Stimulated activated CD8-positive, alpha-beta memory T cell treated with anti-CD3 and anti-CD28 coated beads, Interleukin-12 subunit alpha, Interleukin-12 subunit beta, amount 100 ng/mL, for 1 hour (primary cell): ENCODE measurements at regions not wholly inside any gene's neighbourhood (a gene's known extent, or its start where the extent isn't known, plus 50 kb on each side); places are given as distances from the start of the nearest gene placed in this dataset.

Experiments used
- DNase-seq: peaks from one replicate; pipeline ENCODE4 v3.0.0-alpha.2; 2020; ENCODE audit warnings: low read depth

DNA sequence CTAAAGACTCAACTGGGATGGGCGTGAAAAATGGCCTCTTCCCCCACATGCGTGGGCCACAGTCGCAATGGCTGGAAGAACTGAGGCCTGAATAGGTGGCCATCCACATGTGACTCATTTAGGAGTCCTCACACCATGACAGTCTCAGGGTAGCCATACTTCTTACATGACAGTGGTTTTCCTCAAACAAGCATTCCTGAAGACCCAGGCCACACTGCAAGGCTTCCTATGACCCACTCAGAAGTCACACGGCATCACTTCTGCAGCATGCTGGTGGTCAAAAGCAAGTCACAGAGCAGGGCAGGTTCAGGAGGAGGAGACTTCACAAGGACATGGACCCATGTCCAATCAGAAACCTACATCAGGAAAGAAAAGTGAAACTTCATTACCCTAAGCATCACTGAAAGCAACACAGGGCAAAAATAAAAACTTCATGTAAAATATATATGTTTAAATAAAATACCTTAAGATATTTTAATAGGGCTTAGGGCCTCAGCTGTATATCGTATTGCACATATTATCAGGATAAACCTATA, 257.1 kb downstream of the OPA1 start:
- no peak for DNase-seq

DNA sequence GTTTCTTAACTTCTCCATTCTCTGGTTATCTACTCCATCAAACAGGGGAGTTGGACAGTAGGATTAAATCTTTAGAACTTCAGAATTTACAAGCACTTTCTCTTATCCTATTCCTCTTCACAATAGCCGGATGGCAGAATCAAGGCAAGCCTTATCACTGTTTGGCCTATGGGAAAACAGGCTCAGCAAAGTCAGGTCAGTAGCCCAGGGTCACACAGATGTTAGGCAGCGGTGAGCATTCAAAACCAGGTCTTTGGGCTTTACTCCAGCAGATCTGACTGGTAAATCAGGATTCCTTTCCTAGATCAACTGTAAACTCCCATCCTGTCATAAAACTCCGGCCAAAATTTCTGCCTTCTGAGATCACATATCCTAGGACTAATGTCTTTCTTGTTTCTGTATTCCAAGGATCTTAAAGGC, 258.4 kb downstream of the OPA1 start:
- no peak for DNase-seq

DNA sequence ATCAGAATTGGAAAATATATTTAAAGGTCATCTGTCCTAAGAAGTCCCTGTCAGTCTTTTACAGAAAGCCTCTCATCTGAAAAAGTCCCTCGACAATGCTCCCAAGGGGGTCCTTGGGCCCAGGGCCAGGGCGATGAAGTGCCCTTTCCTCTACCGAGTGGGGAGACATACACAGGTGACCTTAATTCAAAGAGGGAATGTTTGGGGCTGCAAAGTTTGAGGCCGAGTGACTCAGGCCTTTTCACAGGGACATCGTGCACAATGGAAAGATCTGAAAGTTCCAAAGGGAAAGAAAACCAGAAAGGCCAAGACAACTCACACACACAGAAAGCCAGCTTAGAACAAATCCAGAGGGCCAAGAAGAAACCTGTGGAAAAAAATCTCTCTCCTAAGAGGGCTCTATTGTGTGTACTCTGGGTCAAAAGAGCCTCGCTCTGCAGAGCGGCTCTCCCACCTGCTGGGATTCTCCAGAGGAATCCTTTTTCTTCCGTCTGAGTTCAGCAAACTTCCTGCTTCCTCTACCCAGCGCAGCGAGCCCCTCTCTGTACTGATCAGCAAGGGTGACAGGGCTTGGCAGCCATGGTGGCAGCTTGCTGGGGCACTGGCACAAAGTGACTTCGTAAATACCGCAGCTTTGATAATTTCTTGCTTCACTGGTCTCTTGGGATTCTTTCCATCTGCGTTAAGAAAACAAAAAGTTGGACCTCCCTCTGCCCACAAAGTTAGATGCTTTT, 259.1 kb downstream of the OPA1 start:
- no peak for DNase-seq

DNA sequence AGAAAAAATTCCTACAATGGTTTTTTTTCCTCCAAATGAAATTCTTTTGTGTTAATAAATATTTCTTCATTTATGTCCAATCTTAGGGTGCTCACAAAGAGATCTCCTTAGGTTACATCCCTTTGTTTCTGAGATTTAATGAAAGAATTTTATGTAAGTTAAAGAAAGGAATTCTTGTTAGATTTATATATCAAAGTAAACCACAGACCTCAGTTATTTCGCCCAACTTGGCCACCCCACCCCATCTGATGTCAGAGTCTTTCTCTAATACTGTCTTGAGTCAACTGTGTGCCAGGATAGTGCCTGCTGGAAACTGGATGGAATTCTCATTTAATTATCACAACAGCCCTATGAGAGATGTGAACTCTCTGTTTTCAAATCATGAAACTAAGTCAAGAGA, 259.9 kb downstream of the OPA1 start:
- no peak for DNase-seq

DNA sequence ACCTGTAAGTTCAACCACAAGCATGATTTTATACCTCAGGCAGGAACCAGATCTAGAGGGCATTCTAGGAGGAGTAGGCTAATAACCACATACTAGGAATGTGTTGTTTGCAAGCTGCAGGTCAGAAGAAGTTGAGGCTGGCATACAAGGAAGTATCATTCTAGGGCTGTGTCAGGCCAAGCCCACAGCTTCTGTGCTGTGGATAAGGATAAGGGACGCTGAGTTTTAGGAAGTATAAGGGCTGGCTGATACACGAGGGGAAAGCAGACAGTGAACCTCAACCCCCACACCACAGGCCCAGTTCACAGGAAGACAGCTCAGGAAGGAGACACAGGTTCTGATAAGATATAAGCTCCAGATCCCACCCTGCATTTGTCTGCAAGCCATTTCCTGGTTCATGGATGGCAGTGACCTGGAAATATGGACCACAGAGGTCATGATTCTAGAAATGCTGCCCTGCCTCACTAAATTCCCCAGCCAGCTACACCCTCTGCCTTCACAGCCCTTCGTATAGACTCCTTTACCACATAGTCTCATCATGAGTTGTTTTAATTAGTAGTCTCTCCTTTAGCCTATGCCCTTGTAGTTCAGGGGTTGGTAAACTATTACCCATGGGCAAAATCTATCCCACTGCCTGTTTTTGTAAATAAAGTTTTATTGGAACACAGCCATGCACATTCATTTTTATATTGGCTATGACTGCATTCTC, 260.7 kb downstream of the OPA1 start:
- DNase-seq: no peak

DNA sequence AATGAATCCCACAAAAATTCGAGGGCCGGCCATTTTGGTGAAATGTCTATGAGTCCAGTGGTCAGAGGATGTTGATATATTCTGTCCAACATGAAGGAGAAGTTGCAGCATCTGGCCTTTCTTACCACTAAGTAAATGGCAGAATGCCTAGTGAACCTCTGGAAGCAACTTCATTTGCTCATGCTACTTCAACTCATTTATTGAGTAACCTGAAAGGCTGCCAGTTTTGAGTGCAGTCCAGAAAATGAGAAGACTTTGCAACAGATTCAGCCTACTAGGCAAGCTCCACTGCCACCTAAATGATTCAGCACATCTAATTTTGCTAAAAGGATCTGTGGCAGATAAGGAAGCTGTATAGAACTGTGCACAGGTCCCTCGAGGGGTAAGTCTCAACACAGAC, 265.0 kb downstream of the OPA1 start:
- no peak for DNase-seq

DNA sequence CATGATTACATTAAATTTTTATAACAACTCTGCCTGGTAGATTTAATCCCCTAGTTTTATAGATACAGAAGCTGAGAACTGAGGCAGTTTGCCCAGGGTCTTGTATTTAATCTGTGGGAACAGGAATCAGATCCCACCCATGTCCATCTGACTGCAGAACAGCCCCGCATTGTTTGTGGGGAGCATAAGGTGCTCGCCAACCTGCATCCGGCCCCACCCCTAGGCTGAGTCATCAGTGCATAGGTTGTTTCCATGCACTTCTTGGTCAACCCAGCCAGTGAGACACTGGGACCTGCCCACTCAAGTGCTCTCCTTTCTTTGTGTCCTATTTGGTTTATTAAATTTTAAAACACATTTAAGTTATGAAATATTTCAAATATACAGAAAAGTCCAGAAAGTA, 266.2 kb downstream of the OPA1 start:
- DNase-seq: no peak

DNA sequence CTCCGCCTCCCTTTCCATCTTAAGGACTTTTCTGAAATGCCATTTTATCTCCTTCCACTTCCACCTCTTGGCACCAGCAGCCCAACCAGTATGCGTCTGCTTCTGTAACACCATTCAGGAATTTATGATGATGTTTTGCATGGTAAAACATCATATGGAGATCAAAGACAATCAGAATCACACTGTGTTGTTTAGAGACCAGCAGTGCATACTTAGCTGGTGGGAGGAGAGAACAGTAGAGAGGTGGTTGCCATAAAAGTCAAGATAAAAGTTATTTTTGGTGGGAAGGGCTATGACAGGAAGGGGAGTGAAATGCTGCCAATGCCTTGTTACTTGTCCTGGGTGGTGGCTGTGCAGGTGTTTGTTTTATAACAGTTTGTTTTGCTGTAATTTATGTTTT, 268.0 kb downstream of the OPA1 start:
- no peak for DNase-seq

DNA sequence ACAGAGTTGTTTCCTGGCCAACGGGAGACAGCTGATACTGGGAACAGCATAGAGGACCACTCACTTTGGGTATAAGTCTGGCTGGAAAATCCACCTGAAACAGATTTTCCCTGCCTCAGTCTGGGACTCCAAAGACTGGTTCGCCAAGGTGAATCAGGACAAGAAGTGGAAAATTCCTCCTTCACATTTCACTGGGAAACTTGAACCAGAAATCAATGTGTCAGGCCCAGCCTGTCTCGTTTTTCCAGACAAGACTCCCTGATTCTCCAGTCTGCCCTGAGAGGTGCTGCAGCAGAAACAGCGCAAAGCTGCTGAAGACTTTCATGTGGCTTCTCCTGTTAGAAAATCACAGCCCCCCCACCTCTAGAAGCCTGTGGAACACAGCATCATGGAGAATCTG, 269.8 kb downstream of the OPA1 start:
- no peak for DNase-seq

DNA sequence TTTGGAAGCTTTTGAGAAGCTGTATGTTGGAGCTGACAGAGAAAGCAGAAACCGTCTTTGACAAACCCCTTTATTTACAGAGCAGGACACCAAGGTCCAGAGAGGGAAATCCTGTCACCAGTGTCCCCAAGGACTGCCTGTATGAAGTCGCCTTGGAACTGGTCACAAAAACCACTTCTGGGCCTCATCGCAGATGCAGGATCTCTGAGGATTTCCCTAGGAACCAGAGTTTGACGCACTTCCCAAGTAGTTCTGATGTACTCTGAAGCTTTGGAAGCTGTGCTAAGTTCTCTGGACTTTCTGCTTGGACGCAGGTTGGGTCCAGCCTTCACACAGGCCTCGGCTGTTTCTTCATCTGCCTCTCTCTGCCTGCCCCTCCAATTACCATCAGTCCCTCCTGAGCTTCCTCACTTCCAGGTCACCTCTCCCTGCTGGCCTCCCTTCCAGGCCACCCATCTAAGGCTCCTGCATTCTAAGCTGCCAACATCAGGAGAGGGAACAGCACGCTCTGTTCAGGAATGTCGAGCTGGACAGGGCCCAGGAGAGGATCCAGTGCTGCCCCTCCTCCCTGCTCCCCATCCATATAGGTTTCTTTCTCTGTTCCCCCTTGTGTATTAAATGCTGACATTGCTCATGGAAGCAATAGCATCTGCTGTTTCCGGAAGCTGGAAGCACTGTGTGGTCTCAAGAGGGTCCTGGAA, 270.8 kb downstream of the OPA1 start:
- DNase-seq: no peak

DNA sequence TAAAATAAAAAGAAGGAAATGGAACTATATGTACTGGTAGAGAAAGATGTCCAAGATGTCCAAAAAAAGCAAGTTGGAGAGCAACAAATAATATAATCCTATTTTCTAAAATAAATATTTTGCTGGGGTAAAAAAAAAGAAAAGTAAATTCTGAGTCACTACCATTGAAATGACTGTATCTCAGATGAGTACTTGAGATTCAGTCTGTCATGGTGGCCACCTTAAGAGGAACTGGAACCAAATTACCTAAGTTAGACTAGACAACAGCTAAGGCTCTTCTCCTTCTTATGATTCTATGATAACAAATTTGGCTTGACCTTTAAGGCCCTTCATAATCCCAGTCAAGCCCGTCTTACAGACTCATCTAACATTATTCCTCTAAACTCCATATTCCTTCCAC, 270.6 kb upstream of the HES1 start:
- no peak for DNase-seq

DNA sequence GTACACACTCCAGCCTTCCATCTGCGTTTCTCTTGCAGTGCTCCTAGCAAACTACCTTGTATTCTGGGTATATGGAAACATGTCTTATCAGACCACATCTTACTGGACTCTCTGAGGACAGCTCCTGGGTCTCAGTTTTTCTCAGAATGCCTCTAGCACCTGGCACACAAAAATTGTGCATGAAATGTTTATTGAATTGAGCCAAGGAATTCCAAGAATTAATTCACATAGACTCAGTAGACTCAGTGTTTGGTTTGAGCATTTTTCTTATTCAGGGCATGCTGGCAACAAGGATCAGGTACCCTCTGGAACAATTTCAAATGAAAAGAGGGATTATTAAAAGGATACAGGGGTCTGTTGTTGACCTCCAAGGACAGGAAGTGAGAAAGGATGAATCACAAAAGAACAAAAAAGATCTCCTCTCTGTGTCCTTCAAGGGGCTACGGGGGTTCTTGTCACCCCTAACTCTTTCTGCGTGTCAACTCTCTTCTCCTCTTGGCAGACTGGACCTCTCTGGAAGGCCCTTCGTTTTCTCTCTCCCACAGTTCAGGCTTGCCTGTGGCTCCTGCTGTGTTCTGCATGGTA, 270.0 kb upstream of the HES1 start:
- DNase-seq: no peak

DNA sequence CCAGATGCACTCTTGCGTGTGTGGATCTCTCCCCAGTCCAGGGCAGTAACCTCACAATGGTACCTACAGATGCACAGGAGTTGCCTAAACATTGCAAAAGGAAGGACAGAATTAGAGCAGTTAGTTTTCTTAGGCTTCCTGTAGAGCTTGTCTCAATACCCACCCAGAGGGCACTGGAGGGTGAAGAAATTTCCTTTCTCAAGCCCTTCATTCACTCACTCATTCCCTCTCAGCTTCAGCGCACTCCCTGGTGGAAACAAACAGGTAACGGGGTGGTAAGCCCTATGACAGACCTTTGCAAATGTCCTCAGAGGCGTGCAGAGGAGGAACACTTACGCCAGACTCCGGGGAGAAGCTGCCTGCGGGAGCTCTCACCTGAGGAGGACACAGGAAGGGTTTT, 267.4 kb upstream of the HES1 start:
- no peak for DNase-seq

DNA sequence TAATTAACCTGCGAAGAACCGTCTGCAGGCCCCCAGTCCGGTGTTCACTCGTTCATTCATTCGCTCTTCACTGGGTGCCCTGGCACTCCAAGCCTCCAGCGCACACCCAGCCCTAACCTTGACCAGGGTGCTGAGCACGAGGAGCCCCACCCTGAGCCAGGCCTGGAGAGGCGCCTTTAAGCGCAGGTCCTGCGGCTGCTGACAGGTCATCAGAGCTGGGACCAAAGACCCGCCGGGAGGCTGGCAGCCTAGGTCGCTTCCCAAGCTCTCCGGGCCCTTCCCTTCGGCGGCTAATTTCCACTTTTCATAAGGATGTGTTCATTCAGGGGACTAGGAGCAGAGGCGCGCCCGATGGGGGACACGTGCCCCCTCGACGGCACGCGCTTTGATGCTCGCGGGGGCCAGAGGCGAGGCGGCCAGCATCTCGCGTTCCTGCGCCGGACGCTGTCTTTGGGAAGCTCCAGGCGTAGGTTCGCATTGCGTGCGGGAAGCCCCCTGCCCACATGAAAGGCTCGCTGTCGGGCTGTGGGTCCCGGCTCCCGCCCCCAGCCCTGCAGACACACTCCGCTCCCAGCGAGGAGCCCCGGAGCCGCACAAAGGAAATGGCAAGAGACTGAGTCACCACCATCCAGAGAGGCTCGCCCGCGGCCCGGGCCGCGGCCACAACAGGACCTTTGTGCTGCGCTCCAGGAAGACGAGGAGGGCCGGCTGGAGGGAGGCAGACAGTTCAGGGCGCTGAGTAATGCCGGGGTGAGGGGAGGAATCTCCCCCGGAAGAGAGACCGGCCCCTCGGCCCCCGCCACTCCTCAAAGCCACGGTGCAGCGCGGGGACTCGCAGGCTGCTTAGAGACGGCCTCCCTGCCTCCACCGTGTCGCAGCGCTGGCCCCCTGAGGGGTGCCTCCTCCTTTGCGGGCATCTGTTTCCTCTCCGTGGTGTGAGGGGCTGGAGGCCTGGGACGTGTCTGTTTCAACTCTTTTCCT, 266.4 kb upstream of the HES1 start:
- no peak for DNase-seq

DNA sequence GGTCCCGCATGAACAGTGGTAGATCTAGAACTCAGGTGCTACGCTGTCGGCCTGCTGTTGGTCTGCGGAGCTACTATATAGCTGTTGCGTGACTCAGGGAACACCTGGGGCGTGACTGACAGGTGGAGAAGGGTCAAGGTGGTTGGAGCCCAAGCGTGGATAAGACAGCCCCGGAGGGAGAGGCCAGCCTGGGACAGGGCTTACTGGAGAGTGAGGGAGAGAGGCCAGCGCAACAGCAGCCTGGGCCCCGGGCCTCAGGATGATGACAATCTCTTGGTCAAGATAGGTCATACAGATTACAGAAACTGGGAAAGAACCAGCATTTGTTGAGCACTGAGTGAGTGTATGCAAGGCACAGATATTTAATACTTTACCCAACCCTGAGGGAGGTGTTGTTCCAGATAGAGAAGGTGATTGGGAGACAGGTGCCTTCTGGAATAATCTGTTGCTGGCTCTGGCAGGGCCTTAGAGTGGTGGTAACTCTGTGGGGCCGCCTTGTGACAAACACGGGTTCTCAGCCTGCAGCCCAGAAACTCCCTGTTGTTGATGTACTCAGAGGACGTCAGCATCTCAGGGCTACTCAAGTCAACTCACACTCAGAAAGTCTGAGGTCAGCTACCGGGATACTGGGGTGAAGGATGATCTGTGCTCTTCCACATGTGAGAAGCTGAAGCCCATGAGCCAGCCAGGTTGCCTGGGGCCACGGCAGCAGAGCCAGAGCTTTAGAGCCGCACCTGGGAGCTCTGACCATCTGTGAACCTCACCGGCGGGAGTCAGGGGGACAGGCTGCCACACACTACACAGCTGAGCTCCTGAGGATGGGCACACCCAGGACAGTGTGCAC, 265.4 kb upstream of the HES1 start:
- DNase-seq: no peak

DNA sequence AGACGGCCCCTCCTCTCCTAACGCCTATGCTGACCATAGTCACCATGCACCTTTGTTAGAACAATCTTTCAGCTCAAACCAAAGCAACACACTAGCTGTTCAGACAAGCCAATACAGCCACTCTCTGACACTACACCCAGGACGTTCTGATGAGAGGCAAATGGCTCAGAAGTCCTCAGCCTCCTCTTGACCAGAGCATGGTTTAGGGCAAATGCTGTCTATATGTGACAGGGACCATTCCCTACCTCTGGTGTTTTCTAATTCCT, 264.8 kb upstream of the HES1 start:
- no peak for DNase-seq

DNA sequence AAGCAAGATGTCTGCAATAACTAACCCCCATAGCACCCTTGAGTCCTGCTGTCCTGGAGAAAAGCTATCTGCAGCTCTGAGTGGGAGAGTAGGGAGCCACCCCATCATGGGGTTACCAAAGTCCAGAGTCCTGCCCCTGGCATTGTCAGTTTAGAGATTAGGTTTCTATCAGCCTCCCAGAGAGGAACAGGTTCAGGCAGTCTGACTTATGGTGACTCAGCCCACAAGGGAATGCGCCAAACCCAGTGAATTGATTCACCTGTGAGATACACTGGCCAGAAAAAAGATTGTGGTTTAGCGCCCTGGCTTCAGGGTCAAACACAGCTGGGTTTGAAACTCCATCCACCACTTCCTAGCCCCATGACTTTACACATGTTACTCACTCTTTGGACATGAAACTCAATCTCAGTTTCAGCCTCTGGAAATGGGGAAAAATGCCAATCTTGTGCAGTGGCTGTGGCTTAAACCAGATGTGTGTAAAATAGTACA, 263.6 kb upstream of the HES1 start:
- DNase-seq: no peak

DNA sequence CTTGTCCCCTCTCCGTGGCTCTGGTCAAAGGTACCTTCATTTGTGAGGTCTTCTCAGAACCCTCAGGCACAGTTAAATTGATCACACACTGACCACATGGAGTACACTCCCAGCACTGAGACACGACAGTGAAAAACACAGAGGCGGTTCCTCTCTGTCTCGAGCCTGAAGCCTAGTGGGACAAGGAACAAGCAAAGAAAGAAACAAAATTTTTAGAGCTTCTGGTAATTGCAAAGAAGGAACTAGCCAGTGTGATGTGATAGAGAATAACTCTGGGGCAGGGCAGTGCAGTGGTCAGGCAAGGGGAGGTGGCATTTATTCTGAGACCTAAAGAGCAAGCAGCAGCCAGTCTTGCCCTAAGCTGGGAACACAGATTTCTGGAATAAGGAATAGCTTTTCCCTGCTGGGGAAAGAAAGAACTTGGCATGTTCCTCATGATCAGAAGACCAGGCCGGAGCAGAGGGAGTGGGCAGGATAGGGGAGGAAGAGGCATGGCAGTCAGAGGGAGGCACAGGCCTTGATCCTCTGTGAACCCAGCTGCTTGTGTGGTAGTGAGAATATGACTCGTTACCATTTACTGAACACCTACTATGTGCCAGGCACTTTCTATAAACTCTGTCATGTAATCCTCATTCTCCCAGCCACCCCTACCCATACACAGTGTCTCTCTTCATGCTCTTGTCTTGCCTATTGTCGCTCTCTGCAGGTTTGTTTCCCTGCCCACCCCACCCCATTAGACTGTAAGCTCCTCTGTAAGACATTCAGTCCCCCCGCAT, 262.3 kb upstream of the HES1 start:
- no peak for DNase-seq

DNA sequence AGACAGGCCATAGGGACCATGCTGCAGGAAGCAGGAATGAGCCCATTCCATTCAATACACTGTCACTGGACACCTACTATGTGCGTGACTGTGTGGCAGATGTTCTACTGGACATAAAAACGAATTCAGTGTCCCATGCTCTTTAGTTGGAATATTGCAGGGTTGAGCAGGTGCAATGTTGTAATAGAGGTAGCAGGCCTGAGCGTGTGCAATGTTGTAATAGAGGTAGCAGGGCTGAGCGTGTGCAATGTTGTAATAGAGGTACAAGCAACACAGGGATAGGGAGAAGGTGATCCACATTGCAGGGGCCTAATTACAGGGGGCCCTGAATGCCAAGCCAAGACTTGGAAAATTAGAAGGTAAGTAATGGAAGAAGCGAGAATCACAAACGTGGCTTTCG, 261.4 kb upstream of the HES1 start:
- DNase-seq: no peak
